Fibroblast of lung (primary cell): ENCODE measurements at regions not wholly inside any gene's neighbourhood (a gene's known extent, or its start where the extent isn't known, plus 50 kb on each side); places are given as distances from the start of the nearest gene placed in this dataset.

ENCODE experiments used
- EZH2 ChIP-seq: IDR thresholded peaks from 2 replicates; pipeline ENCODE4 v1.5.1; 2012; ENCODE audit warnings: low read length, control low read depth, mild to moderate bottlenecking; ENCODE audit errors: missing control alignments
- TF ChIP-seq, protein P1 (sequence below), 2 donors: IDR thresholded peaks in 1 of 2; conservative IDR thresholded peaks in 1 of 2; 1 replicate in 1 of 2; 2 replicates in 1 of 2; pipeline ENCODE4 v1.5.1; 2011 to 2012; ENCODE audit warnings: low read length in 2 of 2, control low read depth in 1 of 2, inconsistent platforms in 1 of 2, low read depth in 1 of 2, mild to moderate bottlenecking in 1 of 2

DNA sequence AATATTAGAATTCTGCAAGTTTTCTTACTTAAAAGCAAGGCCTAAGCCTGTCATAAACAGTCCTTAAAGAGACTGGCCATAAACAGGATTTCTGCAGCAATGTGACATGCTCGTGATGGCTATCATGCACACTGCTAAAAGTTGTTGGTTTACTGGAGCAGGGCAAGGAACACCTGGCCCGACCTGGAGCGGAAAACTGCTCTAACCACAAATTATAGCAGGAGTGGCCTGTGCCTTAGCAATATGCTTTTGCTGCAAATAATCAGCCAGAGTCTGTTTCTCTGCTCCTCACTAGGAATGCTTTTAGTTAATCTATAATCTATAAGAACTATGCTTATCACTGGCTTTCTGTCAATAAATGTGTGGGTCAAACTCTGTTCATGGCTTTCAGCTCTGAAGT lies 322.9 kb upstream of the RPS23 start:
- TF ChIP-seq, protein P1, sequence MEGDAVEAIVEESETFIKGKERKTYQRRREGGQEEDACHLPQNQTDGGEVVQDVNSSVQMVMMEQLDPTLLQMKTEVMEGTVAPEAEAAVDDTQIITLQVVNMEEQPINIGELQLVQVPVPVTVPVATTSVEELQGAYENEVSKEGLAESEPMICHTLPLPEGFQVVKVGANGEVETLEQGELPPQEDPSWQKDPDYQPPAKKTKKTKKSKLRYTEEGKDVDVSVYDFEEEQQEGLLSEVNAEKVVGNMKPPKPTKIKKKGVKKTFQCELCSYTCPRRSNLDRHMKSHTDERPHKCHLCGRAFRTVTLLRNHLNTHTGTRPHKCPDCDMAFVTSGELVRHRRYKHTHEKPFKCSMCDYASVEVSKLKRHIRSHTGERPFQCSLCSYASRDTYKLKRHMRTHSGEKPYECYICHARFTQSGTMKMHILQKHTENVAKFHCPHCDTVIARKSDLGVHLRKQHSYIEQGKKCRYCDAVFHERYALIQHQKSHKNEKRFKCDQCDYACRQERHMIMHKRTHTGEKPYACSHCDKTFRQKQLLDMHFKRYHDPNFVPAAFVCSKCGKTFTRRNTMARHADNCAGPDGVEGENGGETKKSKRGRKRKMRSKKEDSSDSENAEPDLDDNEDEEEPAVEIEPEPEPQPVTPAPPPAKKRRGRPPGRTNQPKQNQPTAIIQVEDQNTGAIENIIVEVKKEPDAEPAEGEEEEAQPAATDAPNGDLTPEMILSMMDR (conservative IDR thresholded peaks at IDR 0.05 in 1 of 2, IDR thresholded peaks at IDR 0.05 in 1 of 2; ENCODE audit: low read depth in 1 of 2, low read length in 2 of 2), result no peak
- TF ChIP-seq EZH2, result no peak
